ENCODE measurements at regions not wholly inside any gene's neighbourhood (a gene's known extent, or its start where the extent isn't known, plus 50 kb on each side); places are given as distances from the start of the nearest gene placed in this dataset.
"Not testable (repeated sequence)": the region's sequence is repeated elsewhere in the genome, so short reads cannot be mapped to it uniquely, and the experiment has no call there.

DNA sequence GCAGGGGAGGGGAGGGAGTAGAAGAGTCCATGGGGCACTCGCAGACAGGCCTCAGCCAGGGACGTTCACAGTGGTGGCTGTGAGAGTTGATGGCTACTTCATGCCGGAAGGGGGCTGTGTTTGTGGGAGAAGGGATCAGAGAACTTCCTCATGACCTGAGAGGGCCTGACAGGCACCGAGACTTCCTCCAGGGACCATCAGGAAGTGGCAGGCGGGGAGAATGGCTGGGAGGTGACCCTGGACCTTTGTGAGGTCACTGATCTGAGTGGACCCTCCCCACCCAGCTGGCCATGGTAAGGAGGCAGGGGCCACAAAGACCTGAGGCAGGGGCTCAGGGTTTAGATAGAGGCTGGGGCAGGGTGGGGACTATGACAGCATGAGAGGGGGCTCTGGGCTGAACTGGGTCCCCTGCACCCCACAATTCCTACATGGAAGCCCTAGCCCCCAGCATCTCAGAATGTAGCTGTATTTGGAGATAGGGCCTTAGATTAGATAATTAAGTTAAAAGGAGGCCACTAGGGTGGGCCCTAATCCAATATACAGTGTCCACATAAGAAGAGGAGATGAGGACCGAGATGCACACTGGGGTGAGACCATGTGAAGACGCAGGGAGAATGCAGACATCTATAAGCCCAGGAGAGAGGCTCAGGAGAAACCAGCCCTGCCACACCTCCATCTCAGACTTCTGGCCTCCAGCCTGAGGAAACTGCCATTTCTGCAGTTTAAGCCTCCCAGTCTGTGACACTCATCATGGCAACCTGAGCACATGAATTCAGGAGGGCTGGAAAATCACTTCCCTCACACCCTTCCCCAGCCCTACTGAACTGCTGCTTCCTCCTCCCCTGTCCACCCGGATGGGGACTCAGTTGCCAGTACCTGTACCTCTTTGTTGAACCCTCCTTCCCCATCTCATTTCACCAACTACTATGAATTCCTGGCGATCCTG, 273.9 kb upstream of the ZNF32 start:
- no peak for ATAC-seq

GRCh38 chr10:43921881-43922280, 273.2 kb upstream of the ZNF32 start:
- no peak for ATAC-seq

More for the DNA sequence above, 273.9 kb upstream of the ZNF32 start:
- TF ChIP-seq, protein P1, sequence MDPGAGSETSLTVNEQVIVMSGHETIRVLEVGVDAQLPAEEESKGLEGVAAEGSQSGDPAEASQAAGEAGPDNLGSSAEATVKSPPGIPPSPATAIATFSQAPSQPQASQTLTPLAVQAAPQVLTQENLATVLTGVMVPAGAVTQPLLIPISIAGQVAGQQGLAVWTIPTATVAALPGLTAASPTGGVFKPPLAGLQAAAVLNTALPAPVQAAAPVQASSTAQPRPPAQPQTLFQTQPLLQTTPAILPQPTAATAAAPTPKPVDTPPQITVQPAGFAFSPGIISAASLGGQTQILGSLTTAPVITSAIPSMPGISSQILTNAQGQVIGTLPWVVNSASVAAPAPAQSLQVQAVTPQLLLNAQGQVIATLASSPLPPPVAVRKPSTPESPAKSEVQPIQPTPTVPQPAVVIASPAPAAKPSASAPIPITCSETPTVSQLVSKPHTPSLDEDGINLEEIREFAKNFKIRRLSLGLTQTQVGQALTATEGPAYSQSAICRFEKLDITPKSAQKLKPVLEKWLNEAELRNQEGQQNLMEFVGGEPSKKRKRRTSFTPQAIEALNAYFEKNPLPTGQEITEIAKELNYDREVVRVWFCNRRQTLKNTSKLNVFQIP (CRISPR knock-in tag; IDR thresholded peaks at IDR 0.05; ENCODE audit: borderline replicate concordance, low read depth): no peak
- TF ChIP-seq ESRRG (CRISPR knock-in tag; IDR thresholded peaks at IDR 0.05) (no peak), CSRNP3 (CRISPR knock-in tag; IDR thresholded peaks at IDR 0.05) (no peak), ZC3H10 (CRISPR knock-in tag; IDR thresholded peaks at IDR 0.05) (no peak), ISL1 (CRISPR knock-in tag; IDR thresholded peaks at IDR 0.05) (no peak), BACH2 (CRISPR knock-in tag; IDR thresholded peaks at IDR 0.05; ENCODE audit: borderline replicate concordance) (no peak), ZFP3 (CRISPR knock-in tag; IDR thresholded peaks at IDR 0.05) (no peak), SNAI2 (CRISPR knock-in tag; IDR thresholded peaks at IDR 0.05) (no peak), RARB (CRISPR knock-in tag; IDR thresholded peaks at IDR 0.05) (no peak), TSHZ2 (CRISPR knock-in tag; IDR thresholded peaks at IDR 0.05) (no peak), ZFP30 (CRISPR knock-in tag; IDR thresholded peaks at IDR 0.05) (no peak), ZNF565 (CRISPR knock-in tag; conservative IDR thresholded peaks at IDR 0.05; ENCODE audit: low read depth) (no peak), GLIS3 (CRISPR knock-in tag; IDR thresholded peaks at IDR 0.05) (no peak), OSR1 (CRISPR knock-in tag; IDR thresholded peaks at IDR 0.05) (no peak), ZNF70 (CRISPR knock-in tag; IDR thresholded peaks at IDR 0.05) (no peak), PPARA (CRISPR knock-in tag; IDR thresholded peaks at IDR 0.05; ENCODE audit: borderline replicate concordance) (no peak), TOX (CRISPR knock-in tag; IDR thresholded peaks at IDR 0.05; ENCODE audit: borderline replicate concordance) (no peak), ZNF8 (CRISPR knock-in tag; IDR thresholded peaks at IDR 0.05) (no peak)
- TF ChIP-seq, protein P2, sequence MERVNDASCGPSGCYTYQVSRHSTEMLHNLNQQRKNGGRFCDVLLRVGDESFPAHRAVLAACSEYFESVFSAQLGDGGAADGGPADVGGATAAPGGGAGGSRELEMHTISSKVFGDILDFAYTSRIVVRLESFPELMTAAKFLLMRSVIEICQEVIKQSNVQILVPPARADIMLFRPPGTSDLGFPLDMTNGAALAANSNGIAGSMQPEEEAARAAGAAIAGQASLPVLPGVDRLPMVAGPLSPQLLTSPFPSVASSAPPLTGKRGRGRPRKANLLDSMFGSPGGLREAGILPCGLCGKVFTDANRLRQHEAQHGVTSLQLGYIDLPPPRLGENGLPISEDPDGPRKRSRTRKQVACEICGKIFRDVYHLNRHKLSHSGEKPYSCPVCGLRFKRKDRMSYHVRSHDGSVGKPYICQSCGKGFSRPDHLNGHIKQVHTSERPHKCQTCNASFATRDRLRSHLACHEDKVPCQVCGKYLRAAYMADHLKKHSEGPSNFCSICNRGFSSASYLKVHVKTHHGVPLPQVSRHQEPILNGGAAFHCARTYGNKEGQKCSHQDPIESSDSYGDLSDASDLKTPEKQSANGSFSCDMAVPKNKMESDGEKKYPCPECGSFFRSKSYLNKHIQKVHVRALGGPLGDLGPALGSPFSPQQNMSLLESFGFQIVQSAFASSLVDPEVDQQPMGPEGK (CRISPR knock-in tag; IDR thresholded peaks at IDR 0.05; ENCODE audit: borderline replicate concordance): no peak
- TF ChIP-seq, protein P3, sequence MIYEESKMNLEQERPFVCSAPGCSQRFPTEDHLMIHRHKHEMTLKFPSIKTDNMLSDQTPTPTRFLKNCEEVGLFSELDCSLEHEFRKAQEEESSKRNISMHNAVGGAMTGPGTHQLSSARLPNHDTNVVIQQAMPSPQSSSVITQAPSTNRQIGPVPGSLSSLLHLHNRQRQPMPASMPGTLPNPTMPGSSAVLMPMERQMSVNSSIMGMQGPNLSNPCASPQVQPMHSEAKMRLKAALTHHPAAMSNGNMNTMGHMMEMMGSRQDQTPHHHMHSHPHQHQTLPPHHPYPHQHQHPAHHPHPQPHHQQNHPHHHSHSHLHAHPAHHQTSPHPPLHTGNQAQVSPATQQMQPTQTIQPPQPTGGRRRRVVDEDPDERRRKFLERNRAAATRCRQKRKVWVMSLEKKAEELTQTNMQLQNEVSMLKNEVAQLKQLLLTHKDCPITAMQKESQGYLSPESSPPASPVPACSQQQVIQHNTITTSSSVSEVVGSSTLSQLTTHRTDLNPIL (CRISPR knock-in tag; IDR thresholded peaks at IDR 0.05; ENCODE audit: low read depth): no peak

DNA sequence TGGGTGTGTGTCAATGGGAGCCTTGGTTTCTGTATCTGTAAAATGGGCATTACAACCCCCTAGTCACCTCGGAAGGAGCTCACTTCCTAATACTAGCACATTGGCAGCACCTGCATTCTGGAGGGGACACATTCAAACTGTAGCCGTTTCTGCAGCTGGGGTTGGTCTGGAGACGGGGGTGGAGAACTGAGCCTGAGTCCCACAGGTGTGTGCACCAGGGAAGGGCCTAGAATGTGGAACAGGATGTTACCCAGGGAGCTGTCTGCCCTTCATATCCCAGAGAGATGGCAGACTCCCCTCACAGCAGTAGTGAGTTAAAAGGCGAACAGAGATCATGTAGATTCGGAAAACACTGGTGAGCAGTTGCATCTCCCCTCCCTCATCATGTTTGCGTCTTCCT, 272.8 kb upstream of the ZNF32 start:
- no peak for TF ChIP-seq GLIS3 (CRISPR knock-in tag; IDR thresholded peaks at IDR 0.05)
- no peak for TF ChIP-seq ZC3H10 (CRISPR knock-in tag; IDR thresholded peaks at IDR 0.05)
- TF ChIP-seq SNAI2 (CRISPR knock-in tag; IDR thresholded peaks at IDR 0.05): no peak
- ATAC-seq: no peak

More at GRCh38 chr10:43921881-43922280, 273.2 kb upstream of the ZNF32 start:
- TF ChIP-seq ESRRG (CRISPR knock-in tag; IDR thresholded peaks at IDR 0.05) (no peak), ZNF8 (CRISPR knock-in tag; IDR thresholded peaks at IDR 0.05) (no peak), GLIS3 (CRISPR knock-in tag; IDR thresholded peaks at IDR 0.05) (no peak), OSR1 (CRISPR knock-in tag; IDR thresholded peaks at IDR 0.05) (no peak)

- ATAC-seq: not testable (repeated sequence)
These were observed 271.6 kb upstream of the ZNF32 start for GRCh38 chr10:43920236-43920758.

All from SK-N-SH treated with all-trans-retinoic acid at 6 μM for 48 hours (cell line).